ENCODE measurements at regions not wholly inside any gene's neighbourhood (a gene's known extent, or its start where the extent isn't known, plus 50 kb on each side); places are given as distances from the start of the nearest gene placed in this dataset.
A peak's percentile ranks its signal among the peaks of the same experiment; 100 is the strongest.
"Not testable (repeated sequence)": the region's sequence is repeated elsewhere in the genome, so short reads cannot be mapped to it uniquely, and the experiment has no call there.

DNA sequence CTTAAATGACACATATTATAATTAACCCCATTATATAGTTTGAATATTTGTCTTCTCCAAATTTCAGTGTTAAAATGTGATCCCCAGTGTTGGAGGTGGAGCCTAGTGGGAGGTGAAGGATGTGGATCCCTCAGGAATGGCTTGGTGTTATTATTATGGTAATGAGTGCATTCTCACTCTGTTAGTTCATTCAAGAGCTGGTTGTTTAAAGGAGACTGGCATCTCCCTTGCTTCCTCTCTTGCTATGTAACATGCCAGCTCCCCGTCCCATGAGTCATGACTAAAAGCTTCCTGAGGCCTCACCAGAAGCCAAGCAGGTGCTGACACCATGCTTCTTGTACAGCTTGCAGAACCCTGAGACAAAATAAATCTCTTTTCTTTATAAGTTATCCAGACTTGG, 1612.7 kb downstream of the AMY1C start:
- peak; percentile 28 for DNase-seq (ENCODE audit: low read depth, low spot score)

DNA sequence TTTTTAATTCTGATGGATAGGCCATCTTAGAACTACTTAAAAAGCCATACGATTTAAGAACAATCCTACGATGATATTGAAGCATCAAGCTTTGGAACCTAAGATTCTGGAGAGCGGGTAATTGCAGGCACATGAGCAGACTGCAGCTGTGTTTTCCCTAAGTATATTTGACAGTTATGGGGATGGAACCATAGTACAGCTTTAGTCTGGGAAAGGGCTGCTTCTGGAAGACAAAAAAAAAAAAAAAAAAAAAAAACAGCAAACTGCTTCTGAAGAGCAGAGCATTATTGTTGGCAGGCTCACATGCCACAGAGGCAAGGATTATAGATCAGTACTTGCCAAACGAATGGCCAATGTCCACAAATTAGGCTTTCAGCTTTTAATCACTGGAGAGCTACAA, 1618.7 kb downstream of the AMY1C start:
- DNase-seq (ENCODE audit: low read depth, low spot score) = no peak

DNA sequence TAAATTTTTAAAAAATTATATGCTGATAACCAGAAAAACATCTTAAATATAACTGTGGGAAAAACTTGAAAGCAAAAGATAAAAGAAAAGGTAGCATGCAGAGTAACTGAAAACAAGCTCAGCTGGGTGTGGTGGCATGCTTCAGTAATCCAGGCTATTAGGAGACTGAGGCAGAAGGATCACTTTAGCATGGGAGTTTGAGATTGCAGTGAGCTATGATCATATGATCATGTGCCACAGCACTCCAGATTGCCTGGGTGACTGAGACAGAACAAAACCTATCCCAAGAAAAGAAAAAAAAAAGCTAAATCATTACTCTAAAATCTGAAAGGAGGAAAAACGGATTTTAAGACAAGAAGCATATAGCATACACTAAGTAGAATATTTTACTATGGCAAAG, 1624.0 kb downstream of the AMY1C start:
- no peak for DNase-seq (ENCODE audit: low read depth, low spot score)

DNA sequence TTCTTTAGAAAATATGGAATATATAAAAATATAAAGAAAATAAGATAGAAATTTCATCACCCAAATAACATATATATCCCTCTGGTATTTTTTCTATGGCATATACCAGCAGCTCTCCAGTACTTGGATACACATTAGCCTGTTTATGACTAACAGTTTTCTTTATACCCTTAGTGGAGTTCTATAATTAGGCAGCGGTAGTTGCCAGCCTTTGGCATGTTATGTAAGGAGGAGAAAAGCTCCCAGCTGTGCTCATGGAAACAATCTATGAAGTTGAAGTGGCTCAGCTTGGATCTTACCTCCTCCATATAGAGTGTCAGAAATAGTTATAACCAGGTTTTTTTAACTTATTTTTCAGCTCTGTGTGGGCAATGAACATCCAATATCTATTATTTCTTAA, 1636.8 kb downstream of the AMY1C start:
- no peak for DNase-seq (ENCODE audit: low read depth, low spot score)

DNA sequence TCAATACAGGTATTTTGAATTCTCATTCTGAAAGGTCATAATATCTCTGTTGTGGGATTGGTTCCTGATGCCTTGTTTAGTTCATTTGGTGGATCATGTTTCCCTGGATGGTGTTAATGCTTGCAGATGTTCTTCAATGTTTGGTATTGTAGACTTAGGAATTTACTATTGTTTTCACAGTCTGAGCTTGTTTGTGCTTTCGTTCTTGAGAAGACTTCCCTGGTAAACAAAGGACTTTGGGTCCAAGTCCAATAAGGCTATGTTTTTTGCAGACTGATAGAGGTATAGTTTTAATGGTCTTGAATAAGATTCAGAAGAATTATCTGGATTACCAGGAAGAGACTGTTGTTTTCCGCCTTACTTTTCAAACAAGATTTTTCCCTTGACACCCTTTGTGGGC, 1646.3 kb downstream of the AMY1C start:
- DNase-seq (ENCODE audit: low read depth, low spot score) = no peak

DNA sequence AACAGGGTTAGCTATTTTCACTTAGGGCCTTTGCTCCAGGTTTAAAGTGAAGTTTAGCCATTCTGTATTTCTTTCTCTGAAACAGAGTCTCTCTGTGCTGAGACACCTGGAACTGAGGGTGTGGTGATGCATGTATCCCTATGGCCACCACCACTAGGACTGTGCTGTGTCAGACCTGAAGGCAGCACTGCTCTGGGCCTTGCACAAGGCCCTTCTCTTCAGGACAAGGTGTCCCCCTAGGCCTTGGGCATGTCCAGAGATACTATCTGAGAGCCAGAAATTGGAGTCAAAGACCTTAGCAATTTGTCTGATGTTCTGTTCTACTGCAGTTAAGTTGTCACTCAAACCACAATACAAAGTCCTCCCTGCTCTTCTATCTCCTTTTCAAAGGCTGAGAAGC, 1649.2 kb downstream of the AMY1C start:
- DNase-seq (ENCODE audit: low read depth, low spot score) = no peak

DNA sequence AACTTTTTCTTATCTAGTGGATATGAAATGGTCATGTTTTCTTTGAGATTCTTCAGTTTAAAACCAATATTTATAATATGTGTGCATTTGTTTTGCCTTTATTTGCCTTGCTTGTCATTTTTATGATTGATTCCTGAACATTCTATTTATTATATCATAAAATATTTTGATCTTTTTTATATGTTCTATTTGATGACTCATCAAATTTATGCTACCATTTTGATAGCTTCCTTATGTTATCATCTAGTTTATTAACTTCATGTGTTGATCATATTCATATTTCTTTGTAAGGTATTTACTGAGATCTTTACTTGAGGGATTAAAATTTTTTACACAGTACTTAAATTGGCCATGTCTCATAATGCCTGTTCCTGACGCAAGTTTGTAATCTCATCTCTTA, 1650.0 kb downstream of the AMY1C start:
- DNase-seq (ENCODE audit: low read depth, low spot score) = no peak

DNA sequence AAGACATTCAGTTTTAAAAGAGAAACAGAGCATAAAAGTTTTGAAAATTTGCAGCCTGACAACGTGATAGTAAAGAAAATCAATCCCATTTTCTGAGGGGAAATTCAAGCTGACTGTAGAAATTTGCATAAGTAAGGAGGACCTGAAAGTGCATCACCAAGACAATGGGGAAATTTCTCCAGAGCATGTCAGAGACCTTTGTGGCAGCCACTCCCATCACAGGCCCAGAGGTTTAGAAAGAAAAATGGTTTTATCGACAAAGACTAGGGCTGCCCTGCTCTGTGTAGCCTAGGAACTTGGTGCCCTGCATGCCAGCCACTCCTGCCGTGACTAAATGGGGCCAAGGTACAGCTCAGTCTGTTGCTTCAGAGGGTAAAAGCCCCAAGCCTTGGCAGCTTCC, 1640.2 kb upstream of the PRMT6 start:
- DNase-seq (ENCODE audit: low read depth, low spot score) = peak; percentile 30

DNA sequence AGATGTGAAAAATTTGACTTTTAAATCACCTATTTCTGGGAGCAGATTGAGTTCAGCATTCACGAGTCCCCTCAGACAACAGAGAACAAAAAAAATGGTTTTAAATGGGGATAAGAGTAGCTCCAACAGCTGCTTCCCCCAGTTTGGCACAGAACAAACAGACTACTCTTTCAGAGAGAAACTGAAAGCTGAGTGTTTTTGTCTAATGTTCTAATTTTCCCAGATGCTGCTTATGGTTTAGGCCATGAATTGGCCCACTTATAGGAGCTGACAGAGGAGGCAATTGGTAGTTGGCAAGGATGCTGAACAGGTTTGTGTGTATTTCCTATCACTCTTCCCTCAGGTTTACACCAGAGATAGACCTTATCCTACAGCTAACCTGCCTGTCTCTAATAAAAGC, 1637.4 kb upstream of the PRMT6 start:
- DNase-seq (ENCODE audit: low read depth, low spot score) = no peak

DNA sequence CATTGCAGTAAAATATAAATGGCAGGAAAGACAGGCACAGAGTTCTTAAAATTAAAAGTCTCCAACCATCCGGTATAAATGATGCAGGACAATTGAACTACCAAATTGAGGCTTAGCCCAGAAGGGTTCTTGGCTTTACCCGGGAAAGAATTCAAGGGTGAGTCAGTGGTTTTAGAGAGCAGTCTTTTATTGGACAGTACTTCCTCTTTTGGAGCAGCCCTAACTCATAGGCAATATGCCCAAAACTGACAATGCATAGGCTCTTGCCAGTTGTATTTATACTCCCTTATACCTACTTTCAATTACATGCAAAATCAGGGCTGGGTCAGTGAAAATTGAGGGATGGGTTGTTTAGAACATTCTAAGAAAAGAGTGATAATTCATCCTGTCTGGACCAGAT, 1628.9 kb upstream of the PRMT6 start:
- no peak for DNase-seq (ENCODE audit: low read depth, low spot score)

DNA sequence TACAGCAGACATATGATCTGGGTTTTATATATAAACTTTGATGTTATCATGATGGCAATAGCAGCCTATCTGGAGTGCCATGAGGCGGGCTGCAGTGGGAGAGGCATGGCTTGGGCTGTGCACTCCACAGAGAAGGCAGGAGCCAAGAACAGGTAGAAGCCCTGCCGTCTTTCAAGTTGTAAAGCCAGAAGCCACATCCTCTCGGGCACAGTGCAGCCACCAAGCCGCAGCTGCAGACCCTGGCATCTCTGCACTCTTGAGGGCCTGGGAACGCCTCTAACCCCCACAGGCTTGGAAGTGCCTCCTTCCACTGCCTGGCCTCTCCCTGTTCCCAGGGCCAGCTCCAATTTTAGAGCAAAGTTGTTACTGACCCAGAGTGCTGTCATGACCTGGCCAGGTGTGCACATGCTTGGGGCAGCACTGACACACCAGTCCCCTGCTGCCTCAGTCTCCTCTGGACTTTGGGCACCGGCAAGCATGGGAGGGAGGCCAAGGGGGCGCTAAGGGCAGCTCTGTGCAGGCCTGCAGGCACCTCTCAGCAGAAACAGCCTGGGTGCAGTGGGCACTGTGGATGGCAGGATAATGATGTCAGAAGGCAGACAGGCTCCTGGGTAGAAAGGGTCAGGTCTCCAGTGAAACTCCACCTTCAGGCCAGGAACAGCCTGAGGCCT, 1619.8 kb upstream of the PRMT6 start:
- no peak for DNase-seq (ENCODE audit: low read depth, low spot score)

DNA sequence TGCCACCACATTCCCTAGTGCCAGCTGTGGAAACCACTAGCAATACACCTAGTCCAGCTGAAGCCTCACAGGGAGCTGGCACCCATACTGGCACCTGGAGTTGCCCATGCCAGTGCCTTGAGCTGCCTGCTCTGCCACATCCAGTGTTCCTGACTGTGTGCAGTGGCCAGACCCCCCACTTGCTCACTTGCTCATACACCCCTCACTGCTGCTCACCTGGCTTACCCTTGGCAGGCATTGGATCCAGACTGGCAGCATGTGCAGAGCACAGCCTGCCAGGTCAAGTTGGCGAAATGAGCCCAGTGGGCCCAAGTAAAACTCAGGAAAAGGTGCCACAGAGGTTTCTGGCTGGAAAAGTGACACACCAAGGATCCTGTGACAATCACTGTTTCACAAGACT, 1618.6 kb upstream of the PRMT6 start:
- DNase-seq (ENCODE audit: low read depth, low spot score) = no peak

DNA sequence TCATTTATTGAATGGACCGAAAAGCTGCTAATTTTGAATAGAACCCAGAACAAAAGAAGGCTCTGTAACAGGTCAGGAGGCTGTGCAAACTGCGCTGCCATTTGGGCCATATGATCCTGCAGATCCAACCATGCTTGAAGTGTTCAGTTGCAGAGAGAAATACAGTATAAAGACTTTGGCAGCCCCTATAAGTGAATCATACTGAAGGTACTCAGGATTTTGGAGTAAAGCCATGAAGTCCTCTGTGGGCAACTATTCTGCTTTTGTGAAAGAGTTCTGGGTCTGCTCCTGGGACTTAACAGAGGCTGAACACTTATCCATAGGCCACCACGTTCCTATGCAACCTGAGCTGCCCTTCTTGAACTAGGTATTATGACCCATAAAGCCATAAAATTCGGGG, 1613.6 kb upstream of the PRMT6 start:
- DNase-seq (ENCODE audit: low read depth, low spot score) = no peak

DNA sequence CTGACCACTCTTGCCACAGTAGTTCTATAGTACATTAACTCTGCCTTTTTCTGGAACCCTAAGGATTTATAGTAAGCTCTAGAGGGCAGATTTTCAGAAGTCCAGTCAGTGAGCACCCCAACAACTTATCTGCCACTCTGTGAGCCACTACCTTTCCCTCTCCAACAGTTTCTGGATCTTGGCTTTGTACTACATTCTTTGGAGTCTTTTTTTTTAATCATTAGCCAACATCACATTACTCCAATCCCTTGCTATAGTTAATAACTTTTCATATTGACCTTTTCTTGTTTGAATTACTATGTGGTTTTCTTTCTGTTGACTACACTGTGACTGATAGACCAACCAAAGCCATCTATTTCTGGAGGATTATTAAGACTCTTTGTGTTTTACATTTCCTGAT, 1596.7 kb upstream of the PRMT6 start:
- no peak for DNase-seq (ENCODE audit: low read depth, low spot score)

DNA sequence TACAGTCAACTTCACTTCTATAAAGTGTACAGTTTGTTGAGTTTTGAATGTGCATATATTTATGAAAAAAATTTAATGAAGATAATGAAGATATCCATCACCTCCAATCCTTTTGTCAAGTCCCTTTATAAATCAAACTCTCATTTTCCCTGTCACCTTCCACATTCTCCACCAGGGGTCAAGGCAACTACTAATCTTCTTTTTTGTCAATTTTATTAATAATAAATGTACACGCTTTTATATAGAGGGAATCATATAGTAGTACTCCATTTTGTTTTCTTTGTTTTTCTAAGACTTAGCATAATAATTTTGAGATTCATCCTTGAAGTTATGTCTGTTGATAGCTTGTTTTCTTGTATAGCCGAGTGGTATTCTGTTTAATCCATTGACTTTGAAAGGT, 1594.2 kb upstream of the PRMT6 start:
- DNase-seq (ENCODE audit: low read depth, low spot score) = no peak

DNA sequence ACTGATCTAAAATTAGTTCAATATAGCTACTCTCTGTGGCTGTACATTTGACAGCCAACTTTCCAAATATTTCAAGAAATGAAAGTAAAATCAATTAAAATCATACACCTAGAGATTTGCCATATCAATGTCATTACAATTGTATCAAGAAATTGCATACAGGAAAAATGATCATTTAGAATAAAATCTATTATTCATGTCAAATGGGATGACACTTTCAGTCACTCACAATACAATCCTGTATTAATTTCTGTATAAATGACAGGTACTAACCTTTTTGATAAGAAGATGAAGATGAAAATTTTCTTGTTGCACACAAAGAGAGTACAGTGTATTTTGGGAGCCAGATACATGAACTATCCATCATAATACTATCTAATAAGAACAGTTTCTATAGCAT, 1588.9 kb upstream of the PRMT6 start:
- DNase-seq (ENCODE audit: low read depth, low spot score) = no peak

DNA sequence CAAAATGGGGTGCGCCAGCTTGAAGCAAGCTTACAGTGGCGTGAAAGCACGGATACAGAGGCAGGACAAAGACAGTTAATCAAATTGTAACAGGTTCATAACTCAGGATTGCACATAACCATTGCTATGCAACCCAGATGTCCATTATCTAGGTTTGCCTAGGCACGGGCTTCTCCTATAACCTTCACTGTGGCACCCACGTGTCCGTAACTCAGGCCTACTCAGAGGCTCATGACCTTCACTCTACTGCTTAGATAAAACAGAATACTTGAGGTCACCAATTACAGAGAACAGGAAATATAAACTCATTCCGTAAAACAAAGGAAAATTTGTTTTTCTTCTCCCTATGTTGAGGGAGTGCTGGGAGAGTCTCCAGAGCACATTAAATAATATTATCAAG, 1585.9 kb upstream of the PRMT6 start:
- not testable (repeated sequence) for DNase-seq (ENCODE audit: low read depth, low spot score)

DNA sequence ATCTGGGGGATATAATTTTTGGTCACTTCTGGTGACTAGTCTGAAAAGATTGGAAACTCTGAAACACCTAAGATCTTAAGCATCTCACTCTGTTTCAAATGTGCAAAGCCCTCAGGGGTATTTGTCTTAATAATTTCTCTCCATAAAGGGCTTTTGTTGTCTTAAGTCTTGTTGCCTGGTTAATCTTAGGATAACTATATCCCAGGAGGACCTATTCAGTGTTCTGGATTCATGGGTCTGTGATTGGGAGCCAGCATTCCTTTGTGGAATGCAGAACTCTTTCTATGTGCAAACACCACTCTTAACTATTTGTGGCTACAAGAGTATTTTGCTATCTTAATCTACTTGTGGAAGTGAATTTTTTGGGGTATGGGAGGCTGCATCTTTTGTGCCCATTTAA, 1573.0 kb upstream of the PRMT6 start:
- no peak for DNase-seq (ENCODE audit: low read depth, low spot score)

DNA sequence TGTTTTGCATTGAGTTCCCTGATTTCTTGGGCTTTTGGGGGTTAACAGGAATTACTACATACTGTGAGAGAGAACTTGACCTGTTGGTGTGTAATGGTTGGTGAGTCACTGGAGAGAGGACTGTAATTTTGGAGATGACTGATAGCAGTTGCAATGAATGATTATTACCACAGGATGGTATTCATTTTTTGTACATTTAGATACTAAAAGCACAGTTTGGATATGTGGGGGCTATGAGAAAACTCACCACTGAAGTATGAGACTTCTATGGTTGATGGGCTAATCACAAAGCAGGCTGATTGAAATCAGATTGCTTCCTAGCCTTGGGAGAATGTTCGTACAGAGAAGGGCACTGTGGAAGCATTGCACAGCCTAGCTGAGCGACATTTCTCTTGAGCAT, 1571.3 kb upstream of the PRMT6 start:
- DNase-seq (ENCODE audit: low read depth, low spot score) = no peak

DNA sequence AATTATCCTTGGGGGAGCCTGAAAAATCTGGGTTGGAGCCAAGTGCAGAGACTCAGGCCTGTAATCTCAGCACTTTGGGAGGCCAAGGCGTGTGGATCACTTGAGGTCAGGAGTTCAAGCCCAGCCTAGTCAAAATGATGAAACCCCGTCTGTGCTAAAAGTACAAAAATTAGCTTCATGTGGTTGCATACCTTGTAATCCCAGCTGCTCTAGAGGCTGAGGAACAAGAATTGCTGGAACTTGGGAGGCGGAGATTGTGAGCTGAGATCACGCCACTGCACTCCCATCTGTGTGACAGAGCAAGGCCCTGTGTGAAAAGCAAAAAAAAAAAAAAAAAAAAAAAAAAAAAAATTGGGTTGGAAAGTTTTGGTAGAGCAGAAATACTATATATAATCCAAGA, 1563.6 kb upstream of the PRMT6 start:
- DNase-seq (ENCODE audit: low read depth, low spot score) = no peak

DNA sequence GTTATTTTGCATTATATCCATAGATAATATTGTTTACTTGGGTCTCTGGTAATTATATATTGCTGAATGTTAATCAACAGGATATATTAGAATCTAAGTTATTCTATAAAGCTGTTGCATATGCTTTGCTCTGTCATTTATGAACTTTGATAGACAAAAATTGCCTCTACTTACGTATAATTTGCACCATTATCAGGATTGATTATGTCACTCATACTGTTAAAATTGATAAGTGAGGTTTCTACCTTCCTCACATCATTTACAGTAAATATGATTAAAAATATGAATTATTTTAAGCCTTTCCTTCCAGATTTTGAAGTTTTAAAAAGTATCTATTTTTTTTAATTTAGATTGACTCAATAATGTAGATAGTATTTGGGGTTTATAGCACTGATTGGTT, 1540.4 kb upstream of the PRMT6 start:
- DNase-seq (ENCODE audit: low read depth, low spot score) = no peak

DNA sequence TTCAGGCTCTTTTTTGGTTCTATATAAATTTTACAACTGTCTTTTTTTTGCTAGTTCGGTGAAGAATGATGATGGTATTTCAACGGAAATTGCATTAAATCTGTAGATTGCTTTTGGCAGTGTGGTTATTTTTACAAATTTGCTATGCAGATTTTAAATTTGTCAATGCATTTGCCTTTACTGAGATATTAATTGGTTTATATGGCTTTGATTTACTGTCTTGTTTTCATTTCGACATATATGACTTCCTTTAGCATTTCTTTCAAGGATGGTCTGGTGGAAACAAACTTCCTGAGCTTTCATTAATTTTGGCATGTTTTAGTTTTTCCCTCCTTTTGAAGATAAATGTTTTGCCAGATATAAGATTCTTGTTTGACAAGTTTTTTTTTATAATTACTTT, 1522.5 kb upstream of the PRMT6 start:
- DNase-seq (ENCODE audit: low read depth, low spot score) = no peak

DNA sequence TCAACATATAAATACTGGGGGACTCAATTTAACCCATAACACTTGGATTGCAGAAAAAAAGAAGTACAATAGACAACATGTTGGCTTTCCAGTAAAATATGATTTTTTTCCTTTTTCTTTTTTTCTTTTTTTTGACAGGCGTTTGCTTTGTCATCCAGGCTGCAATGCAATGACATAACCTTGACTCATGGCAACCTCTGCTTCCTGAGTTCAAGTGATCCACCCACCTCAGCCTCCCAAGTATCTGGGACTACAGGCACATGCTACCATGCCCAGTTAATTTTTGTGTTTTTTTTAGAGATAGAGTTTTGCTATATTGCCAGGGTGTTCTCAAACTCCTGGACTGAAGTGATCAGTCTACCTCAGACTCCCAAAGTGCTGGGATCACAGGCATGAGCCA, 1512.0 kb upstream of the PRMT6 start:
- DNase-seq (ENCODE audit: low read depth, low spot score) = no peak

DNA sequence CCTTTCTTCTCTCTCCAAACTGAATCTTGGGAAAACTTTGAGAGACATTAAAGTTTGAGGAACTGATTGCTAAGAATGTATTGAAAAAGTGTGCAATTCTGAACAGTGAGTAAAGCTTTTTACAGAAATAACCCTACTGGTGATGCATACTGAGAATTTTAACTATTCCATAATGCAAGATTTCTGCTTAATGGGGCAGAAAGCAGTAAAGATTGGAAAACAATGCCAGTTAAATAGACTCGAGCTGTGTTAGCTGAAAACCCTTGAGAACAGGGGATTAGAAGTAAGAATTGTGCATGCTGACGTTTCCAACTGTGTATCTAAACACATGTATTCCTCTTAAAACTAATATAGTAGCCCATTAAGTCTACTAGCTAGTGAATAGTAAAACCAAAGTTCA, 1500.2 kb upstream of the PRMT6 start:
- no peak for DNase-seq (ENCODE audit: low read depth, low spot score)

Measured in iPS DF 19.7 (cell line).